Suppressor macrophage treated with lipopolysaccharide for 4 hours (primary cell): ENCODE measurements at regions not wholly inside any gene's neighbourhood (a gene's known extent, or its start where the extent isn't known, plus 50 kb on each side); places are given as distances from the start of the nearest gene placed in this dataset.
"Not testable (repeated sequence)": the region's sequence is repeated elsewhere in the genome, so short reads cannot be mapped to it uniquely, and the experiment has no call there.

Experiments
- DNase-seq: peaks from one replicate; pipeline ENCODE4 v3.0.0-alpha.2; 2020

- DNase-seq: no peak
Observed at GRCh38 chr2:153420394-153420793, 58.2 kb downstream of the RPRM start.

- DNase-seq: no peak
Observed at GRCh38 chr2:153417077-153417476, 61.5 kb downstream of the RPRM start.

GRCh38 chr2:153416071-153416470, 62.5 kb downstream of the RPRM start:
- no peak for DNase-seq

- no peak for DNase-seq
Observed at GRCh38 chr2:153408710-153409385, 69.7 kb downstream of the RPRM start.

GRCh38 chr2:153405196-153405595, 73.4 kb downstream of the RPRM start:
- DNase-seq: no peak

GRCh38 chr2:153404792-153405191, 73.8 kb downstream of the RPRM start:
- DNase-seq: no peak

GRCh38 chr2:153403940-153404339, 74.6 kb downstream of the RPRM start:
- no peak for DNase-seq

GRCh38 chr2:153403352-153403751, 75.2 kb downstream of the RPRM start:
- DNase-seq: not testable (repeated sequence)

GRCh38 chr2:153394686-153395085, 83.9 kb downstream of the RPRM start:
- DNase-seq: no peak

GRCh38 chr2:153394247-153394646, 84.3 kb downstream of the RPRM start:
- no peak for DNase-seq

- no peak for DNase-seq
Observed at GRCh38 chr2:153393518-153393917, 85.0 kb downstream of the RPRM start.

- DNase-seq: no peak
Observed at GRCh38 chr2:153391131-153391530, 87.4 kb downstream of the RPRM start.

GRCh38 chr2:153388246-153388645, 90.3 kb downstream of the RPRM start:
- DNase-seq: no peak

- no peak for DNase-seq
Observed at GRCh38 chr2:153387203-153387602, 91.4 kb downstream of the RPRM start.

- DNase-seq: no peak
Observed at GRCh38 chr2:153386481-153386897, 92.1 kb downstream of the RPRM start.

GRCh38 chr2:153373510-153374279, 104.9 kb downstream of the RPRM start:
- no peak for DNase-seq

GRCh38 chr2:153360239-153360638, 118.3 kb downstream of the RPRM start:
- DNase-seq: no peak

GRCh38 chr2:153354377-153354776, 124.2 kb downstream of the RPRM start:
- DNase-seq: no peak

- DNase-seq: no peak
Observed at GRCh38 chr2:153349603-153350002, 129.0 kb downstream of the RPRM start.

GRCh38 chr2:153347818-153348495, 130.6 kb downstream of the RPRM start:
- no peak for DNase-seq

- DNase-seq: no peak
Observed at GRCh38 chr2:153320879-153321278, 157.7 kb downstream of the RPRM start.

- DNase-seq: no peak
Observed at GRCh38 chr2:153311432-153311831, 167.1 kb downstream of the RPRM start.

- no peak for DNase-seq
Observed at GRCh38 chr2:153308466-153308865, 170.1 kb downstream of the RPRM start.

GRCh38 chr2:153307223-153307622, 171.3 kb downstream of the RPRM start:
- DNase-seq: no peak
